ENCODE measurements at regions not wholly inside any gene's neighbourhood (a gene's known extent, or its start where the extent isn't known, plus 50 kb on each side); places are given as distances from the start of the nearest gene placed in this dataset.

DNA sequence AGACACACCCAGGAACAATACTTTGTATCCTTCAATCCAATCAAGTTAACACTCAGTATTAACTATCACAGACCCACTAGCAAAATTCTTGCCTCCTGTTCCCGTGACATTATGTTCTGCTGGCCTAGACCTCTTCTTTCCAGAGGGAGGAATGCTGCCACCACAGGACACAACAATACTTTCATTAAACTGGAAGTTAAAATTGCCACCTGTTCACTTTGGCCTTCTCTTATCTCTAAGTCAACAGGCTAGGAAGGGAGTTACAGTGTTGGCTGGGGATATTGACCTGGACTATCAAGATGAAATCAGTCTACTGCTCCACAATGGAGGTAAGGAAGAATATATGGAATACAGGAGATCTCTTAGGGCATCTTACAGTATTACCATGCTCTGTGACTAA lies 1000.4 kb upstream of the GBE1 start:
- H3K27me3 ChIP-seq, result no peaks in the 10 kb centered on the region
- H3K4me3 ChIP-seq, result no peak overlapping the region
- no peaks in the 10 kb centered on the region for H3K9me3 ChIP-seq
- no peak overlapping the region for H3K27ac ChIP-seq
- H3K36me3 ChIP-seq, result no peaks in the 10 kb centered on the region
- intact Hi-C loops (cut with DNase I), result no loop called here
- no peaks in the 10 kb centered on the region for H3K4me1 ChIP-seq
- 57 to 88% methylated on average over 1 of the region's 1 CpG for WGBS, 2 donors
- DNase-seq, result no peak
- no peak for TF ChIP-seq POLR2A (IDR thresholded peaks at IDR 0.05)
- TF ChIP-seq, protein P1, sequence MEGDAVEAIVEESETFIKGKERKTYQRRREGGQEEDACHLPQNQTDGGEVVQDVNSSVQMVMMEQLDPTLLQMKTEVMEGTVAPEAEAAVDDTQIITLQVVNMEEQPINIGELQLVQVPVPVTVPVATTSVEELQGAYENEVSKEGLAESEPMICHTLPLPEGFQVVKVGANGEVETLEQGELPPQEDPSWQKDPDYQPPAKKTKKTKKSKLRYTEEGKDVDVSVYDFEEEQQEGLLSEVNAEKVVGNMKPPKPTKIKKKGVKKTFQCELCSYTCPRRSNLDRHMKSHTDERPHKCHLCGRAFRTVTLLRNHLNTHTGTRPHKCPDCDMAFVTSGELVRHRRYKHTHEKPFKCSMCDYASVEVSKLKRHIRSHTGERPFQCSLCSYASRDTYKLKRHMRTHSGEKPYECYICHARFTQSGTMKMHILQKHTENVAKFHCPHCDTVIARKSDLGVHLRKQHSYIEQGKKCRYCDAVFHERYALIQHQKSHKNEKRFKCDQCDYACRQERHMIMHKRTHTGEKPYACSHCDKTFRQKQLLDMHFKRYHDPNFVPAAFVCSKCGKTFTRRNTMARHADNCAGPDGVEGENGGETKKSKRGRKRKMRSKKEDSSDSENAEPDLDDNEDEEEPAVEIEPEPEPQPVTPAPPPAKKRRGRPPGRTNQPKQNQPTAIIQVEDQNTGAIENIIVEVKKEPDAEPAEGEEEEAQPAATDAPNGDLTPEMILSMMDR (IDR thresholded peaks at IDR 0.05), result no peak

DNA sequence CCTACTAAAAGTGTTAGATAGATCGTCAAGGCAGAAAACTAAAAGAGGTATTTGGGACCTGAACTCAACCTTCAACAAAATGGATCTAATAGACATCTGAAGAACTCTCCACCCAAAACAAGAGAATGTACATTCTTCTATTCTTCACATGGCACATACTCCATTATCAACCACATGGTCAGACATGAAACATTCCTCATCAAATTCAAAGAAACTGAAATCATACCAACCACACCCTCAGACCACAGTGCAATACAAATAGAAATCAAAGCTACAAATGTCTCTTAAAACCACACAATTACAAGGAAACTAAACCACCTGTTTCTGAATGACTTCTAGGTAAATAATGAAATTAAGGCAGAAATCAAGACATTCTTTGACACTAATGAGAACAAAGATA lies 984.1 kb upstream of the GBE1 start:
- H3K27me3 ChIP-seq, result no peaks in the 10 kb centered on the region
- H3K4me3 ChIP-seq, result no peak overlapping the region
- no peak for TF ChIP-seq POLR2A (IDR thresholded peaks at IDR 0.05)
- TF ChIP-seq, protein P1 (IDR thresholded peaks at IDR 0.05), result no peak
- H3K27ac ChIP-seq, result no peak overlapping the region
- H3K9me3 ChIP-seq, result no peaks in the 10 kb centered on the region
- intact Hi-C loops (cut with DNase I), result no loop called here
- no peak for DNase-seq
- no peaks in the 10 kb centered on the region for H3K36me3 ChIP-seq
- 25 to 62% methylated on average over 1 of the region's 1 CpG for WGBS, 2 donors
- H3K4me1 ChIP-seq, result no peaks in the 10 kb centered on the region

DNA sequence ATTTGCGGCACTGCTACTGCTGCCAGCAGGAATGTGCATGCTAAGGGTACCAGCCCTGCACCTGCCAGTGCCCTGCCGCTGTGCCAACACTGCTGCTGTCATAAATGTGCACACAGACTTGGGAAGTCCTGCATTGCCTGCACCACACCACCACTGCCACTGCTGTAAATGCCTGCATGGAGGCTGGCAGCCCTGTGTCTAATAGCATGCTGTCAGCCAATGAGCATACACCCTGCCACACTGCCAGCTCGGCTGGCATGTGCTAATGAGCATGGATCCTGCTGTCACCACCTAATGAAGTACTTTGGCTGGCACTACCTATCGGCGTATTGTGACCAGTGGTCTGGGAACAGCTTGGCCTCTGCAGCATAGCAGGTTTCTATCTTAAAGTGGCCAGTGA lies 981.8 kb upstream of the GBE1 start:
- Histone ChIP-seq H3K36me3 (no peaks in the 10 kb centered on the region), H3K4me1 (no peaks in the 10 kb centered on the region), H3K27me3 (no peaks in the 10 kb centered on the region), H3K4me3 (no peak overlapping the region), H3K9me3 (no peaks in the 10 kb centered on the region), H3K27ac (no peak overlapping the region)
- 78 to 96% methylated on average over 4 to 5 of the region's 5 CpGs for WGBS, 2 donors
- intact Hi-C loops (cut with DNase I), result no loop called here
- DNase-seq, result no peak
- no peak for TF ChIP-seq POLR2A (IDR thresholded peaks at IDR 0.05)
- TF ChIP-seq, protein P1 (IDR thresholded peaks at IDR 0.05), result no peak

DNA sequence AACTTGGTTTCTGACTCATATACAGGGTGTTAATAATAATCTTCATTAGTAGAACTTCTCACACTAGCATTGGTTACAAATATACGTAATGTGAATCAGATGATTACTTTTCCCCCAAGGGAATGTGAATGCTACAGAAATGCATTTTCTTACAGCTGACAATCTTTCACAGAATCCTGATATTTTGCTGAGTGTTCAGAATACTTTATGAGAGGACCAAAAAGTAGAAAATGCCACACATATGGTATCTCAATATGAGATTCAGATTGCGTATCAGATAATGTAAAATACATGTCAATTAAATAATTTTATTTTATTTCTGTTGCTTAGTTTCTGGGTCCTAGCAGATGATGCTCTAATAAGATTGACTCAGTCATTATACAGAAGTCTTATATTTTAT lies 979.9 kb upstream of the GBE1 start:
- TF ChIP-seq, protein P1 (IDR thresholded peaks at IDR 0.05), result no peak
- TF ChIP-seq POLR2A (IDR thresholded peaks at IDR 0.05), result no peak
- Histone ChIP-seq H3K27me3 (no peaks in the 10 kb centered on the region), H3K4me3 (no peak overlapping the region), H3K4me1 (no peaks in the 10 kb centered on the region), H3K9me3 (no peaks in the 10 kb centered on the region), H3K36me3 (no peaks in the 10 kb centered on the region), H3K27ac (no peak overlapping the region)
- DNase-seq, result no peak
- WGBS, 2 donors, result 89% methylated on average over 2 of the region's 2 CpGs
- intact Hi-C loops (cut with DNase I), result no loop called here

DNA sequence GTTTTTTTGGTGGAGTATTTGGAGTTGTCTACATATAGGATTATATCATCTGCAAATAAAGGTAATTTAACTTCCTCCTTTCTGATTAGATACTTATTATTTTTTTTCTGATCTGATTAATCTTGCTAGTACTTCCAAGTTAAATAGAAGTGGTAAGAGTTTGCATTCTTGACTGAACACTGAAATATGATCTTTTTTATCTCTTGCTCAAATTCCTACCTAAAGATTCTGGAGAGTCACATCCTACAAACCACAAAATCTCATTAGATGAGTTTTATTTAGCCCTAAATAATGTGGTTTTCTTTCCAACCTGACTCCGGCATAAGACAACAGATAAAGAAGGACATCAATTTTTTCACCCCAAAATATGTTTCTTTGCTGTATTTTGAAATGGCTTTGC lies 977.9 kb upstream of the GBE1 start:
- Histone ChIP-seq H3K4me1 (no peaks in the 10 kb centered on the region), H3K9me3 (no peaks in the 10 kb centered on the region), H3K36me3 (no peaks in the 10 kb centered on the region), H3K4me3 (no peak overlapping the region), H3K27ac (no peak overlapping the region), H3K27me3 (no peaks in the 10 kb centered on the region)
- intact Hi-C loops (cut with DNase I), result no loop called here
- TF ChIP-seq, protein P1 (IDR thresholded peaks at IDR 0.05), result no peak
- no peak for TF ChIP-seq POLR2A (IDR thresholded peaks at IDR 0.05)
- DNase-seq, result no peak
- 72 to 85% methylated on average over 1 of the region's 1 CpG for WGBS, 2 donors
